ENCODE measurements at regions not wholly inside any gene's neighbourhood (a gene's known extent, or its start where the extent isn't known, plus 50 kb on each side); places are given as distances from the start of the nearest gene placed in this dataset.

- TF ChIP-seq CTCF (conservative IDR thresholded peaks at IDR 0.05; ENCODE audit: low read depth, low read length), result 0 out of 2 replicates have a peak, but pooled peaks have one; percentile 25
- TF ChIP-seq EZH2 (IDR thresholded peaks at IDR 0.05; ENCODE audit: borderline replicate concordance, low read depth, low read length, poor library complexity, severe bottlenecking), result no peak
These were observed 213.7 kb upstream of the ZIC3 start for GRCh38 chrX:137352101-137352660.

Data from A673 (cell line).